ENCODE measurements at regions not wholly inside any gene's neighbourhood (a gene's known extent, or its start where the extent isn't known, plus 50 kb on each side); places are given as distances from the start of the nearest gene placed in this dataset.

DNA sequence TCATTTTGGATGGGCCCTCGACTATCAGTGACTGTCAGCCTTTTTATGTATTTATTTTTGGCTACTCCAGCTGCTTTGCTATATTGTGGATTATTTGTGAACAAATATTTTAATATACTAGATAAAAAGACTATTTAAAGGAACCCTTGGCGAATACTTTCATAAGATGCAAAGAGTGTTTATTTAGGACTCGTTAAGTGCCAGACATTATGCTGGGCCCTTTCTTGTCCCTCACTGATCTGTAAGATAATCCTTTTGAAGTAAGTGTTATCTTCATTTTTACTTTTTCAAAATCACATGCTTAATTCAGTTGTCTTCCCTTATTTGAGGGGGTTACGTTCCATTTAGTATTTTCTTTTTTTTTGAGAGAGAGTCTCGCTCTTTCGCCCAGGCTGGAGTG, 376.8 kb upstream of the C2CD4B start:
- no peak overlapping the region for H3K27ac ChIP-seq (ENCODE audit: insufficient read depth, low read length)
- no peaks in the 10 kb centered on the region for H3K79me2 ChIP-seq (ENCODE audit: control insufficient read depth, insufficient read depth, low read length)
- H3K4me3 ChIP-seq (replicated peaks in 1 of 4; ENCODE audit: control extremely low read depth in 1 of 4, insufficient read depth in 1 of 4, low read depth in 3 of 4, low read length in 4 of 4), result no peak overlapping the region
- H3K27me3 ChIP-seq (ENCODE audit: control insufficient read depth, insufficient read depth, low read length), result no peaks in the 10 kb centered on the region
- no peak for TF ChIP-seq EZH2 (IDR thresholded peaks at IDR 0.05; ENCODE audit: low read length, missing control alignments)
- TF ChIP-seq, protein P1, sequence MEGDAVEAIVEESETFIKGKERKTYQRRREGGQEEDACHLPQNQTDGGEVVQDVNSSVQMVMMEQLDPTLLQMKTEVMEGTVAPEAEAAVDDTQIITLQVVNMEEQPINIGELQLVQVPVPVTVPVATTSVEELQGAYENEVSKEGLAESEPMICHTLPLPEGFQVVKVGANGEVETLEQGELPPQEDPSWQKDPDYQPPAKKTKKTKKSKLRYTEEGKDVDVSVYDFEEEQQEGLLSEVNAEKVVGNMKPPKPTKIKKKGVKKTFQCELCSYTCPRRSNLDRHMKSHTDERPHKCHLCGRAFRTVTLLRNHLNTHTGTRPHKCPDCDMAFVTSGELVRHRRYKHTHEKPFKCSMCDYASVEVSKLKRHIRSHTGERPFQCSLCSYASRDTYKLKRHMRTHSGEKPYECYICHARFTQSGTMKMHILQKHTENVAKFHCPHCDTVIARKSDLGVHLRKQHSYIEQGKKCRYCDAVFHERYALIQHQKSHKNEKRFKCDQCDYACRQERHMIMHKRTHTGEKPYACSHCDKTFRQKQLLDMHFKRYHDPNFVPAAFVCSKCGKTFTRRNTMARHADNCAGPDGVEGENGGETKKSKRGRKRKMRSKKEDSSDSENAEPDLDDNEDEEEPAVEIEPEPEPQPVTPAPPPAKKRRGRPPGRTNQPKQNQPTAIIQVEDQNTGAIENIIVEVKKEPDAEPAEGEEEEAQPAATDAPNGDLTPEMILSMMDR (conservative IDR thresholded peaks at IDR 0.05 in 1 of 2, IDR thresholded peaks at IDR 0.05 in 1 of 2; ENCODE audit: low read depth in 1 of 2, low read length in 2 of 2), result no peak
- H3K4me1 ChIP-seq (ENCODE audit: control insufficient read depth, extremely low read depth, insufficient read depth, low read length), result peaks cover 2% of the 10 kb centered on the region
- no peak overlapping the region for H3K9ac ChIP-seq (ENCODE audit: insufficient read depth, low read length)
- no peak for DNase-seq (ENCODE audit: low read depth in 2 of 2)
- no peak overlapping the region for H3K4me2 ChIP-seq (ENCODE audit: extremely low read depth, insufficient read depth, low read length)
- no peaks in the 10 kb centered on the region for H3K36me3 ChIP-seq (ENCODE audit: control insufficient read depth, insufficient read depth, low read length)
- H3K9me3 ChIP-seq (ENCODE audit: control insufficient read depth, insufficient read depth, low read depth, low read length), result no peaks in the 10 kb centered on the region
- no peaks in the 10 kb centered on the region for H4K20me1 ChIP-seq (ENCODE audit: control insufficient read depth, extremely low read depth, insufficient read depth, low read length)
- no peak overlapping the region for H2AFZ ChIP-seq (ENCODE audit: low read length)

- TF ChIP-seq, protein P1 (conservative IDR thresholded peaks at IDR 0.05 in 1 of 2, IDR thresholded peaks at IDR 0.05 in 1 of 2; ENCODE audit: low read depth in 1 of 2, low read length in 2 of 2), result no peak
- TF ChIP-seq EZH2 (IDR thresholded peaks at IDR 0.05; ENCODE audit: low read length, missing control alignments), result no peak
- no peaks in the 10 kb centered on the region for H3K27me3 ChIP-seq (ENCODE audit: control insufficient read depth, insufficient read depth, low read length)
- no peaks in the 10 kb centered on the region for H3K36me3 ChIP-seq (ENCODE audit: control insufficient read depth, insufficient read depth, low read length)
Observed at GRCh38 chr15:62544446-62544845, 379.4 kb upstream of the C2CD4B start.

DNA sequence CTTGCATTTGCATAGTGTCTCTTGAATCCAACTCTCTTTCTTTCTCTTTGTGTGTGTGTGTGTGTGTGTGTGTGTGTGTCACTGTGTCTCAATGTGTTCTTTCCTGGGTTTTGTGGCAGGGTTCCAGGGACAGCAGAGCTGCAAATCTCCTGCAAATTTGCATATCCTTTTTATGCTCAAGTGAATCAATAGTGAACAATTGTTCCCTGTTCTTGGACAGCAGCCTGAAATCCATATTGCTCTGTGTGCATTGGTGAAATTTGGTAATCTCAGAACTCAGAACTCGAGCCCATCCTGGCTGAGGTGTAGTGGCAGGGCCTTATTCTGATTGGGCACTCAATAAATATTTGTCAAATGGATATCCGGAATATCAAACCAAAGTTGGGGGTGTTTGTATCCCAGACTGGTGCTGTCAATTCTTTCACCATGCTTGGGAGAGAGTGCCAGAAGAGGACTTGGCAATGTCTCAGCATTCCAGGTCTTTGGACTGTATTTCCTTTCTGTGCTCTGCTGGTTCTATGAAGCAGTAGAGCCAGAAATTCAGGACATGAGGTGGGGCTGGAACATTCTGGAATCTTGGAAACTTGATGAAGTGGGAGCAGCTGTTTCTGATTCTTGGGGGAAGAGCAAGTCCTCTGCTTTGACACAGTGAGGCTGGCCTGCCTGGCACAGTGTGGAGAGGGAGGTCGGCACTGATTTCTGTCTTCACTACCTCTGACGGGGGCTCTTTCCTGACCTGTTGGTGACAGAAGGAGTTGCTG, 380.6 kb upstream of the C2CD4B start:
- DNase-seq (ENCODE audit: low read depth in 2 of 2), result peak; percentile 47 to 73
- Histone ChIP-seq H3K9ac (ENCODE audit: insufficient read depth, low read length) (no peak overlapping the region), H3K9me3 (ENCODE audit: control insufficient read depth, insufficient read depth, low read depth, low read length) (no peaks in the 10 kb centered on the region), H2AFZ (ENCODE audit: low read length) (no peak overlapping the region), H3K4me2 (ENCODE audit: extremely low read depth, insufficient read depth, low read length) (no peak overlapping the region), H3K4me3 (replicated peaks in 1 of 4; ENCODE audit: control extremely low read depth in 1 of 4, insufficient read depth in 1 of 4, low read depth in 3 of 4, low read length in 4 of 4) (no peak overlapping the region), H3K36me3 (ENCODE audit: control insufficient read depth, insufficient read depth, low read length) (no peaks in the 10 kb centered on the region), H3K27ac (ENCODE audit: insufficient read depth, low read length) (no peak overlapping the region), H3K27me3 (ENCODE audit: control insufficient read depth, insufficient read depth, low read length) (no peaks in the 10 kb centered on the region), H4K20me1 (ENCODE audit: control insufficient read depth, extremely low read depth, insufficient read depth, low read length) (no peaks in the 10 kb centered on the region), H3K79me2 (ENCODE audit: control insufficient read depth, insufficient read depth, low read length) (no peaks in the 10 kb centered on the region), H3K4me1 (ENCODE audit: control insufficient read depth, extremely low read depth, insufficient read depth, low read length) (peaks cover 2% of the 10 kb centered on the region)
- no peak for TF ChIP-seq EZH2 (IDR thresholded peaks at IDR 0.05; ENCODE audit: low read length, missing control alignments)
- TF ChIP-seq, protein P1 (conservative IDR thresholded peaks at IDR 0.05 in 1 of 2, IDR thresholded peaks at IDR 0.05 in 1 of 2; ENCODE audit: low read depth in 1 of 2, low read length in 2 of 2), result no peak

More at GRCh38 chr15:62544446-62544845, 379.4 kb upstream of the C2CD4B start:
- H3K4me2 ChIP-seq (ENCODE audit: extremely low read depth, insufficient read depth, low read length), result no peak overlapping the region
- no peak overlapping the region for H3K27ac ChIP-seq (ENCODE audit: insufficient read depth, low read length)
- peaks cover 2% of the 10 kb centered on the region for H3K4me1 ChIP-seq (ENCODE audit: control insufficient read depth, extremely low read depth, insufficient read depth, low read length)
- H3K79me2 ChIP-seq (ENCODE audit: control insufficient read depth, insufficient read depth, low read length), result no peaks in the 10 kb centered on the region
- H3K9ac ChIP-seq (ENCODE audit: insufficient read depth, low read length), result no peak overlapping the region
- H4K20me1 ChIP-seq (ENCODE audit: control insufficient read depth, extremely low read depth, insufficient read depth, low read length), result no peaks in the 10 kb centered on the region
- no peak overlapping the region for H3K4me3 ChIP-seq (replicated peaks in 1 of 4; ENCODE audit: control extremely low read depth in 1 of 4, insufficient read depth in 1 of 4, low read depth in 3 of 4, low read length in 4 of 4)
- no peak overlapping the region for H2AFZ ChIP-seq (ENCODE audit: low read length)
- peak in 1 of 2 donors; percentile 25 for DNase-seq (ENCODE audit: low read depth in 2 of 2)
- H3K9me3 ChIP-seq (ENCODE audit: control insufficient read depth, insufficient read depth, low read depth, low read length), result no peaks in the 10 kb centered on the region

Measured in fibroblast of lung (primary cell).